Nephron (organoid): ENCODE measurements at regions not wholly inside any gene's neighbourhood (a gene's known extent, or its start where the extent isn't known, plus 50 kb on each side); places are given as distances from the start of the nearest gene placed in this dataset.
"Not testable (repeated sequence)": the region's sequence is repeated elsewhere in the genome, so short reads cannot be mapped to it uniquely, and the experiment has no call there.

Experiments used
- H3K27ac Mint-ChIP-seq, 3 experiments: 2 replicates each; pipeline ENCODE4 v1.8.0; 2020; ENCODE audit warnings: mixed read lengths in 3 of 3, mild to moderate bottlenecking in 2 of 3, moderate library complexity in 1 of 3
- H3K27me3 Mint-ChIP-seq: 2 replicates; pipeline ENCODE4 v1.8.0; 2021; ENCODE audit warnings: low read depth, mild to moderate bottlenecking, moderate library complexity, mixed read lengths
- H3K36me3 Mint-ChIP-seq: 2 replicates; pipeline ENCODE4 v1.8.0; 2020; ENCODE audit warnings: low read depth, mixed read lengths
- H3K4me1 Mint-ChIP-seq: 2 replicates; pipeline ENCODE4 v1.8.0; 2020; ENCODE audit warnings: mixed read lengths
- H3K4me3 Mint-ChIP-seq, 3 experiments: 2 replicates each; pipeline ENCODE4 v1.8.0; 2020; ENCODE audit warnings: mild to moderate bottlenecking in 3 of 3, mixed read lengths in 3 of 3, moderate library complexity in 2 of 3
- H3K9me3 Mint-ChIP-seq: 2 replicates; pipeline ENCODE4 v1.8.0; 2020; ENCODE audit warnings: mixed read lengths
- TF ChIP-seq, protein P1 (sequence below), 3 experiments: fragments of 200-600 bp; sonication (generic); IDR thresholded peaks; one replicate each; pipeline ENCODE4 v1.5.0; 2021; ENCODE audit warnings: antibody characterized with exemption in 3 of 3; ENCODE audit not compliant: unreplicated experiment in 3 of 3

DNA sequence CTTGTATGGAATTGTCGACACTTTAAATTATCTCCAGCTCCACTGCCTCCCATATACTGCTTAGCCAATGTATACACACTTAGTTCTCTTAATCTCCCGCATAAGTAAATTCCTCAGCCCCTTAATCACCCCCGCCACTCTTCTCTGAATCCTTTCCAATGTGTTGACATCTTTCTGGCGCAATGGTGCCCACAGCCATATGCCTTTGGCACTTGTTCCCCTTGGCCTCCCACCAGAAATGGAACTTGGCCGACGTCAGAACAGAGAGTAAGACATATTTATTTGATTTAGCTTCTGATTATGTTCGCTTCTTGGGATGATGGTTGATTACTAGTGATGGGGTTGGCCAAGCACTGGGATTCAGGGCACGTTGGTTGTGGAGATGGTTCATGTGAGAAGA is 1089.3 kb upstream of the CELF4 start:
- Mint-ChIP-seq H3K9me3 (peaks cover 2% of the 10 kb centered on the region), H3K4me3 (no peak overlapping the region), H3K36me3 (no peaks in the 10 kb centered on the region), H3K27ac (no peak overlapping the region), H3K27me3 (no peaks in the 10 kb centered on the region), H3K4me1 (no peaks in the 10 kb centered on the region)
- TF ChIP-seq, protein P1, sequence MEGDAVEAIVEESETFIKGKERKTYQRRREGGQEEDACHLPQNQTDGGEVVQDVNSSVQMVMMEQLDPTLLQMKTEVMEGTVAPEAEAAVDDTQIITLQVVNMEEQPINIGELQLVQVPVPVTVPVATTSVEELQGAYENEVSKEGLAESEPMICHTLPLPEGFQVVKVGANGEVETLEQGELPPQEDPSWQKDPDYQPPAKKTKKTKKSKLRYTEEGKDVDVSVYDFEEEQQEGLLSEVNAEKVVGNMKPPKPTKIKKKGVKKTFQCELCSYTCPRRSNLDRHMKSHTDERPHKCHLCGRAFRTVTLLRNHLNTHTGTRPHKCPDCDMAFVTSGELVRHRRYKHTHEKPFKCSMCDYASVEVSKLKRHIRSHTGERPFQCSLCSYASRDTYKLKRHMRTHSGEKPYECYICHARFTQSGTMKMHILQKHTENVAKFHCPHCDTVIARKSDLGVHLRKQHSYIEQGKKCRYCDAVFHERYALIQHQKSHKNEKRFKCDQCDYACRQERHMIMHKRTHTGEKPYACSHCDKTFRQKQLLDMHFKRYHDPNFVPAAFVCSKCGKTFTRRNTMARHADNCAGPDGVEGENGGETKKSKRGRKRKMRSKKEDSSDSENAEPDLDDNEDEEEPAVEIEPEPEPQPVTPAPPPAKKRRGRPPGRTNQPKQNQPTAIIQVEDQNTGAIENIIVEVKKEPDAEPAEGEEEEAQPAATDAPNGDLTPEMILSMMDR (IDR thresholded peaks at IDR 0.05; ENCODE audit: unreplicated experiment in 3 of 3), result no peak

DNA sequence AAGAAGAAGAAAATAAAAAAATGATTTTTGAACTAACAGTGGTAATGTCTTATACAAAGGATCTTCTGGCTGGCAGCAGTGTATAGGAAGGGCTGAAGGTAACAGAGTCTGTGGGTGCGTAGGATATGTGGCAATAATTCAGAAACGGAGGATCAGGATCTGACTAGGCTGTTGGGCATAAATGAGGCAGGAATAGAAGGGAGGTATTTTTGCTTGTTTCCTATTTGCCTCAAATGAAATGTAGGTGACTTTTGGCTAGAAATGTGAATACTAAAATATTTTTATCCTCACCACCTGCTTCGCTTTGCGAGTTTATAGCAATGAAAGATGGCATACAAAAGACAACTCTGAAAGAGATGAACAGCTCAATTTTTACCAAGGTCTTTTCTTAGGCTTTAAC is 1086.1 kb upstream of the CELF4 start:
- TF ChIP-seq, protein P1 (IDR thresholded peaks at IDR 0.05; ENCODE audit: unreplicated experiment in 3 of 3), result no peak
- peaks cover 2% of the 10 kb centered on the region for H3K9me3 Mint-ChIP-seq
- H3K4me1 Mint-ChIP-seq, result no peaks in the 10 kb centered on the region
- H3K4me3 Mint-ChIP-seq, result no peak overlapping the region
- no peak overlapping the region for H3K27ac Mint-ChIP-seq
- no peaks in the 10 kb centered on the region for H3K27me3 Mint-ChIP-seq
- no peaks in the 10 kb centered on the region for H3K36me3 Mint-ChIP-seq

DNA sequence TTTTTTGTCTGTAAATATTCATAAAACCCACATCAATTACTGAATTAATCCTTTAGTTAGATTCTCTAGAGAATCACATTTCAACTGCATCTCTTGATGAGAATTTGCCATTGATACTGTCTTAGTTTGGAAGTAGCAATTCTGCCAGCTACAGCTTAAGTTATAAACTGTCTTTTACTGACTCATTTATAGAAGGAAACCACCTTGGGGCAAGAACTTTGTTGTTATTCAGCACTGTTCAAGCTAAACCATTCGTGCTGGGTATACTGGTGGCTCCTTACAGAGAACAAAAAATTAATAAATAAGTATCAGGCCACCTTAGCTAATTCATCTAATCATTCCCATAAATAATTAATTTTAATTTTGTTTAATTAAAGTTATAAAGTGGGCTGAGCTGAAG is 1082.6 kb upstream of the CELF4 start:
- H3K4me1 Mint-ChIP-seq, result no peaks in the 10 kb centered on the region
- TF ChIP-seq, protein P1 (IDR thresholded peaks at IDR 0.05; ENCODE audit: unreplicated experiment in 3 of 3), result no peak
- no peak overlapping the region for H3K27ac Mint-ChIP-seq
- H3K4me3 Mint-ChIP-seq, result no peak overlapping the region
- H3K36me3 Mint-ChIP-seq, result no peaks in the 10 kb centered on the region
- H3K9me3 Mint-ChIP-seq, result no peaks in the 10 kb centered on the region
- no peaks in the 10 kb centered on the region for H3K27me3 Mint-ChIP-seq

DNA sequence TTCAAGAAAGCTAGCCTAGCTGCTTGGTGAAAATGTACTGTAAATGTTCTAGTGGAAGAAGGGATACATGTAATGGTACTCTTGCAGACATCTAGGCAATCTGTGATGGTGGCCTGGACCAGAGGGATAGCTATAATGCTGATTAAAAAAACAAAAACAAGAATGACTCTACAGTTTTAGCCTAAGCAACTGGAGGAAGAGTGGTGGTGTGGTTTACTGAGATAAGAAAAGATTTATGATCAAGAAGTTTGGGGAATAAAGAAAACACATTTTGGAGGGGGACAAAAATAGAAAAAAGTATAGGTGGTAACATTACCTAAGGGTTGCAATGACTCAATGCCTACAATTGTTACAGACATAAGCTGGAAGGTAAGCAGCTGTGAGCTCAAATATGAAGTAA is 1080.7 kb upstream of the CELF4 start:
- no peak overlapping the region for H3K4me3 Mint-ChIP-seq
- no peaks in the 10 kb centered on the region for H3K4me1 Mint-ChIP-seq
- no peaks in the 10 kb centered on the region for H3K9me3 Mint-ChIP-seq
- TF ChIP-seq, protein P1 (IDR thresholded peaks at IDR 0.05; ENCODE audit: unreplicated experiment in 3 of 3), result no peak
- H3K27me3 Mint-ChIP-seq, result no peaks in the 10 kb centered on the region
- no peak overlapping the region for H3K27ac Mint-ChIP-seq
- H3K36me3 Mint-ChIP-seq, result no peaks in the 10 kb centered on the region

DNA sequence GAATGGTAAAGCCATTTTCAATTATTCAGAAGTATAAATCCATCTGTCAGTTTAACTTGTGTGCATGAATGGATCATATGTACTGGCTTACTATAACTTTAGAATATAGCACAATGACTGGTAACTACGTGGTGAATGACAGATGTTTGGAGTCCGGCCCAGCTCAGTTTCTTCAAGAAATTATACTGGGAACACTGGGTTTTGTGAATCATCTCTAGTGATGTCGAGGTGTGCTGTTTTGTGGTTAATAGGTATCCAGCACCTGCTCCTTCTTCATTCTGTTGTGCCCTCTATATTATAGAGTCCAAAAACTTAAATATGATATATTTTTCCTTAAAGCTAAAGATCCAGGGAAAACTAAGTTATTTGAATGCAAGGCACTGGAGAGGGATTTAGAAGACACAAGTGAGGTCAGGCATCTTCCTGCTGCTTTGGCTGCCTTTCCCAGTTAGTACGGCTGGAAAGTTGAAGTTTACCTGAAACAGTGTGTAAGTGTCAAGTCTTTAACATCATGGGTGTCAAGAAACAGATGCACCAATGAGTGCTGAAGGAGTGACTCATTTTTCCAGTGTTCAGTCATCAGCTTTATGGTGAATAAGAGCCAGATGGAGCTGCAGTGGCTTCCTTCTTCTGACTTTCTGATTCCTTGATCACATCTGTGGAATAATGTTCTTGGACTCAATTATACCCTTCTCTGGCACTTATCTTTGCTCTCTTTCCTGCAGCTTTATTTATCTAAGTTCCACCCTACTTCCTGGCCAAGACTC is 1079.5 kb upstream of the CELF4 start:
- Mint-ChIP-seq H3K4me1 (no peaks in the 10 kb centered on the region), H3K27me3 (no peaks in the 10 kb centered on the region), H3K9me3 (no peaks in the 10 kb centered on the region), H3K36me3 (no peaks in the 10 kb centered on the region), H3K27ac (no peak overlapping the region), H3K4me3 (no peak overlapping the region)
- TF ChIP-seq, protein P1 (IDR thresholded peaks at IDR 0.05; ENCODE audit: unreplicated experiment in 3 of 3), result no peak

DNA sequence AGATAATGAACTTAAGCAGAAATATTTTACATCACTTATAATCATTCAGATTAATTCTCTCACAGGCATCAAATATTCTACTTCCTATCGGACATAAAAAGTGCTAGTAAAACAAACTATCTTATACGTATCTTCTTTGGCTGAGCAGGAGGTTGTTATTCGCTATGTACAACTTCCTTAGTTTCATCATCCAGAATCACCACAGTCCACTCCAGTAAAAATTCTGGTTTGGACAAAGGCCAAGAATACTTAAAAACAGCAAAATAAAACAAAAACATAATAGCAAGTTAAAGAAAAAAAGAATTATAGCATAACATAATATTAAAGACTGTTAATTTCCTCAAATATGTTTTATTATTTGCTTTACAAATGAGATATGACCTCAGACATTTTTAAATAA is 1077.1 kb upstream of the CELF4 start:
- peaks cover 7% of the 10 kb centered on the region for H3K36me3 Mint-ChIP-seq
- no peak overlapping the region for H3K4me3 Mint-ChIP-seq
- TF ChIP-seq, protein P1 (IDR thresholded peaks at IDR 0.05; ENCODE audit: unreplicated experiment in 3 of 3), result no peak
- H3K9me3 Mint-ChIP-seq, result peaks cover 13% of the 10 kb centered on the region
- no peaks in the 10 kb centered on the region for H3K27me3 Mint-ChIP-seq
- H3K27ac Mint-ChIP-seq, result no peak overlapping the region
- H3K4me1 Mint-ChIP-seq, result no peaks in the 10 kb centered on the region

DNA sequence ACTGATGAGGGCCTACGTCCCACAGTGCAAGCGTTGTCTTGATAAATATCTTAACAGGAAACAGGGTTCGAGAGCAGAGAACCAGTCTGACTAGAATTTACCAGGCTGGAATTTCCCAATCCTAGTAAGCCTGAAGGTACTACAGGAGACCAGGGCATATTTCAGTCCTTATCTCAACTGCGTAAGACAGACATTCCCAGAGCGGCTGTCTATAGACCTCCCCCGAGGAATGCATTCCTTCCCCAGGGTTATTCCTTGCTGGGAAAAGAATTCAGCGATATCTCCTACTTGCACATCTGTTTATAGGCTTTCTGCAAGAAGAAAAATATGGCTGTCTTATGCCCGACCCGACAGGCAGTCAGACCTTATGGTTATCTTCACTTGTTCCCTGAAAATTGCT is 1074.1 kb upstream of the CELF4 start:
- not testable (repeated sequence) for H3K27ac Mint-ChIP-seq, H3K36me3 Mint-ChIP-seq, H3K27me3 Mint-ChIP-seq, H3K4me3 Mint-ChIP-seq
- Mint-ChIP-seq H3K9me3 (peaks cover 13% of the 10 kb centered on the region), H3K4me1 (peaks cover 15% of the 10 kb centered on the region)
